Right atrium auricular region (tissue), 2 donors: ENCODE measurements at regions not wholly inside any gene's neighbourhood (a gene's known extent, or its start where the extent isn't known, plus 50 kb on each side); places are given as distances from the start of the nearest gene placed in this dataset.
"Not testable (repeated sequence)": the region's sequence is repeated elsewhere in the genome, so short reads cannot be mapped to it uniquely, and the experiment has no call there.

Source experiments
- DNase-seq: peaks from one replicate; pipeline ENCODE4 v3.0.0-alpha.2; 2019; ENCODE audit warnings: low spot score
- H3K27ac ChIP-seq, 2 donors: fragments of 200-600 bp; sonication (generic); 1 replicate in 1 of 2; 2 replicates in 1 of 2; pipeline ENCODE4 v1.5.1; 2016 to 2019
- H3K27me3 ChIP-seq, 2 donors: fragments of 200-600 bp; sonication (generic); one replicate each; pipeline versions ENCODE4 v1.5.1 to v1.6.0; 2017 to 2019
- H3K36me3 ChIP-seq: fragments of 200-600 bp; sonication (generic); one replicate; pipeline ENCODE4 v1.5.1; 2016
- H3K4me1 ChIP-seq, 2 donors: fragments of 200-600 bp; sonication (generic); one replicate each; pipeline versions ENCODE4 v1.5.1 to v1.6.0; 2017 to 2019
- H3K4me3 ChIP-seq, 2 donors: fragments of 200-600 bp; sonication (generic); 1 replicate in 1 of 2; 2 replicates in 1 of 2; pipeline ENCODE4 v1.5.1; 2017 to 2019; ENCODE audit warnings: mild to moderate bottlenecking in 1 of 2, moderate library complexity in 1 of 2
- H3K9me3 ChIP-seq, 2 donors: fragments of 200-600 bp; sonication (generic); one replicate each; pipeline ENCODE4 v1.5.1; 2019
- TF ChIP-seq, protein P1 (sequence below), 2 donors: fragments of 200-600 bp; sonication (generic); IDR thresholded peaks; one replicate each; pipeline ENCODE4 v1.5.1; 2019; ENCODE audit warnings: antibody characterized with exemption in 2 of 2

DNA sequence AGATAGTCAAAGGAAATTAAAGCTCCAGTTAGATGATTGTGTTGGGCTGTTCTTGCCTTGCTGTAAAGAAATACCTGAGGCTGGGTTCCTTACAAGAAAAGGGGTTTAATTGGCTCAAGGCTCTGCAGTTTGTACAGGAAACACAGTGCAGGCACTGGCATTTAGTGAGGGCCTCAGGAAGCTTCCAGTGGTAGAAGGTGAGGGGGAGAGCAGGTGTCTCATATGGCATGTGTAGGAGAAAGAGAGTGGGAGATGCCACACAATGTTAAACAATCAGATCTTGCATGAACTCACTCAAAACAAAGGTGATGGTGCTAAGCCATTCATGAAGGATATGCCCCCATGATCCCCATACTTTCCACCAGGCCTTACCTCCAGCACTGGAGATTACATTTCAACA is 493.5 kb upstream of the IMPG1 start:
- no peak for DNase-seq
- no peaks in the 10 kb centered on the region for H3K36me3 ChIP-seq
- no peak overlapping the region for H3K4me3 ChIP-seq
- H3K27ac ChIP-seq, result no peak overlapping the region
- H3K27me3 ChIP-seq, result no peaks in the 10 kb centered on the region
- H3K4me1 ChIP-seq, result no peaks in the 10 kb centered on the region
- H3K9me3 ChIP-seq, result peaks cover 0 to 15% of the 10 kb centered on the region in 2 donors
- TF ChIP-seq, protein P1, sequence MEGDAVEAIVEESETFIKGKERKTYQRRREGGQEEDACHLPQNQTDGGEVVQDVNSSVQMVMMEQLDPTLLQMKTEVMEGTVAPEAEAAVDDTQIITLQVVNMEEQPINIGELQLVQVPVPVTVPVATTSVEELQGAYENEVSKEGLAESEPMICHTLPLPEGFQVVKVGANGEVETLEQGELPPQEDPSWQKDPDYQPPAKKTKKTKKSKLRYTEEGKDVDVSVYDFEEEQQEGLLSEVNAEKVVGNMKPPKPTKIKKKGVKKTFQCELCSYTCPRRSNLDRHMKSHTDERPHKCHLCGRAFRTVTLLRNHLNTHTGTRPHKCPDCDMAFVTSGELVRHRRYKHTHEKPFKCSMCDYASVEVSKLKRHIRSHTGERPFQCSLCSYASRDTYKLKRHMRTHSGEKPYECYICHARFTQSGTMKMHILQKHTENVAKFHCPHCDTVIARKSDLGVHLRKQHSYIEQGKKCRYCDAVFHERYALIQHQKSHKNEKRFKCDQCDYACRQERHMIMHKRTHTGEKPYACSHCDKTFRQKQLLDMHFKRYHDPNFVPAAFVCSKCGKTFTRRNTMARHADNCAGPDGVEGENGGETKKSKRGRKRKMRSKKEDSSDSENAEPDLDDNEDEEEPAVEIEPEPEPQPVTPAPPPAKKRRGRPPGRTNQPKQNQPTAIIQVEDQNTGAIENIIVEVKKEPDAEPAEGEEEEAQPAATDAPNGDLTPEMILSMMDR (IDR thresholded peaks at IDR 0.05), result no peak

DNA sequence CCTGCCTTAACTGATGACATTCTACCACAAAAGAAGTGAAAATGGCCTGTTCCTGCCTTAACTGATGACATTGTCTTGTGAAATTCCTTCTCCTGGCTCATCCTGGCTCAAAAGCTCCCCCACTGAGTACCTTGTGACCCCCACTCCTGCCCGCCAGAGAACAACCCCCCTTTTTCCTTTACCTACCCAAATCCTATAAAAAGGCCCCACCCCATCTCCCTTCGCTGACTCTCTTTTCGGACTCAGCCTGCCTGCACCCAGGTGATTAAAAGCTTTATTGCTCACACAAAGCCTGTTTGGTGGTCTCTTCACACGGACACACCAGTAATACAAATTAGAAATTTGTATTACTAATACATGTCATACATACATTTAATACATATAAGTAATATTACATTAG is 489.9 kb upstream of the IMPG1 start:
- H3K4me1 ChIP-seq, H3K27me3 ChIP-seq, H3K4me3 ChIP-seq, H3K36me3 ChIP-seq, H3K27ac ChIP-seq, DNase-seq: not testable (repeated sequence)
- H3K9me3 ChIP-seq, result peaks cover 0 to 13% of the 10 kb centered on the region in 2 donors

DNA sequence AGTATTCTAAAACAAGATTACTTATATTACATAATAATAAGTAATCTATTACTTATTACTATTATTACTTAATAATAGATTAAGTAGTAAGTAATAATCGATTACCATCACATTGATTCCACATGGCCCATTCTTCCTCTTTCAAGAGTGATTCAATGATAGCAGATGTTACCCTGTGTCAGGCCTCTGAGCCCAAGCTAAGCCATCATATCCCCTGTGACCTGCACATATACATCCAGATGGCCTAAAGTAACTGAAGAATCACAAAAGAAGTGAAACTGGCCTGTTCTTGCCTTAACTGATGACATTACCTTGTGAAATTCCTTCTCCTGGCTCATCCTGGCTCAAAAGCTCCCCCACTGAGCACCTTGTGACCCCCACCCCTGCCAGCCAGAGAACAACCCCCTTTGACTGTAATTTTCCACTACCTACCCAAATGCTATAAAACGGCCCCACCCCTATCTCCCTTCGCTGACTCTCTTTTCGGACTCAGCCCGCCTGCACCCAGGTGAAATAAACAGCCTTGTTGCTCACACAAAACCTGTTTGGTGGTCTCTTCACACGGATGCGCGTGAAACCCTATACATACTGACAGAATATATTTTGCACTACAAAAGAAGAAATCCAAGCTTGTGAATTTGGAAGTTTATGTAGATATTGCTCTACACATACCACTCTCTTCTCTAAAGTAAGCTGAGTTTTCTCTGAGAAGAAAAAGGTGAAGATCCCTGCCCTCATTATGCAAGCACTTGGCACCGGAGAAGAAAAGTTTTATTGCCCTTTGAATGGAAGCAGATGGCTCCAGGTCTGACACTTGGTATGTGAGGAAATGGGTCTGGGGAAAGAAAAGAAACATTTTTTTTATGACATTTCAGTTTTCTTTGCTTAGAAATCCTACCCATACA is 488.6 kb upstream of the IMPG1 start:
- H3K4me1 ChIP-seq, H3K4me3 ChIP-seq, H3K27me3 ChIP-seq, H3K36me3 ChIP-seq, H3K27ac ChIP-seq, H3K9me3 ChIP-seq, DNase-seq: not testable (repeated sequence)

DNA sequence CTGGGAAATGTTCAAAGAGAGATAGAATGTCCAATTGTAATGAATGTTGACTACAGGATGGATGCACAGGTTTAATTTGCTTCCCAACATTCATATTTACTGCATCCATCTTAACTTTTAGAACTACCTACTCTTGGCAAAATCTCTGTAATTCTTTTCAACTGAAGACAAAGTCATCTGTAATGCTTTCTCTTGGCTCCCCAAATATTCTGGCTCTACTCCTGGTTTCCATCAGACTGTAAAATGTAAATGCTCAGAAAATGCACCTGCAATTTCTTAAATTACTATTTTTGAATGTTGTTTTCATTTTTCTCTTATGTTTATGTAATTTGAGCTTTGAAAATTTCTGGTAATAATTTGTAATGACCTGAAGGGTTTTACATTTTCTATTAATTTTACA is 480.8 kb upstream of the IMPG1 start:
- Histone ChIP-seq H3K4me1 (no peaks in the 10 kb centered on the region), H3K27ac (no peak overlapping the region), H3K36me3 (no peaks in the 10 kb centered on the region), H3K27me3 (no peaks in the 10 kb centered on the region), H3K4me3 (no peak overlapping the region), H3K9me3 (no peaks in the 10 kb centered on the region)
- TF ChIP-seq, protein P1 (IDR thresholded peaks at IDR 0.05), result no peak
- DNase-seq, result no peak

DNA sequence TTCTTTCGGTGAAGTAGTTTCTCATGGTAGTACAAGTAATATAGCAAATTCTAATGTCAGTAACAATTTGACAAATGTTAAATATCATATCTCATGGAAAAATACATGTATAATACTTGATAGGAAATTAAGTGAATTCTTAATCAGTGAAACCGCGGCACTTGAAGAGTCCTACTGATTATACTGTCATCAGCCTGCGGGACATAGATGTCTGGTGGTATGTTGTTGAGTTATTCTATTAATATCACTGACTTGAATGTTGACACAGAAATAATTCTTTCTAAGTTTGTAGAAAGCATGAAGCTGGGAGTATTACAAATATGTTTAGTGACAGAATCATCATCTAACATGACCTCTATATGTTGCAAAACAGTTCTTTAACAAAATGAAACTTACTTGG is 479.8 kb upstream of the IMPG1 start:
- no peaks in the 10 kb centered on the region for H3K4me1 ChIP-seq
- H3K9me3 ChIP-seq, result no peaks in the 10 kb centered on the region
- no peaks in the 10 kb centered on the region for H3K36me3 ChIP-seq
- no peak overlapping the region for H3K27ac ChIP-seq
- H3K27me3 ChIP-seq, result no peaks in the 10 kb centered on the region
- TF ChIP-seq, protein P1 (IDR thresholded peaks at IDR 0.05), result no peak
- no peak overlapping the region for H3K4me3 ChIP-seq
- DNase-seq, result no peak

DNA sequence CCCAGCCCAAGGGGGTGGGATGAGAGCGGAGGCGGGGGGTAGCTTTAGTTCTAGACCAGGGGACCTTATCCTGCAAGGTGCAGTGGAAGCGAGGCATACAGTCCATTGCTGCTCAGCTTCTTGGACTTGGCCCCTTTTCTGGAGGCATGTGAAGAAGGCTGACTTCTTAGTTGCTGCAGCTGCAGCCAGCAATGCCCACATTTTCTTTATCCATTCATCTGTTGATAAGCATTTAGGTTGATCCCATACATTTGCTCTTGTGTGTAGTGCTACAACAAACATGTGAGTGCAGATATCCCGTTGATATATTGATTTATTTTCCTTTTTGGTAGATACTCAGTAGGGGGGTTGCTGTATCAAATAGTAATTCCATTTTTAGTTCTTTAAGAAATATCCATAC is 461.2 kb upstream of the IMPG1 start:
- no peaks in the 10 kb centered on the region for H3K36me3 ChIP-seq
- no peak for DNase-seq
- H3K27me3 ChIP-seq, result no peaks in the 10 kb centered on the region
- no peaks in the 10 kb centered on the region for H3K4me1 ChIP-seq
- H3K4me3 ChIP-seq, result no peak overlapping the region
- H3K27ac ChIP-seq, result no peak overlapping the region
- TF ChIP-seq, protein P1 (IDR thresholded peaks at IDR 0.05), result no peak
- H3K9me3 ChIP-seq, result no peaks in the 10 kb centered on the region

DNA sequence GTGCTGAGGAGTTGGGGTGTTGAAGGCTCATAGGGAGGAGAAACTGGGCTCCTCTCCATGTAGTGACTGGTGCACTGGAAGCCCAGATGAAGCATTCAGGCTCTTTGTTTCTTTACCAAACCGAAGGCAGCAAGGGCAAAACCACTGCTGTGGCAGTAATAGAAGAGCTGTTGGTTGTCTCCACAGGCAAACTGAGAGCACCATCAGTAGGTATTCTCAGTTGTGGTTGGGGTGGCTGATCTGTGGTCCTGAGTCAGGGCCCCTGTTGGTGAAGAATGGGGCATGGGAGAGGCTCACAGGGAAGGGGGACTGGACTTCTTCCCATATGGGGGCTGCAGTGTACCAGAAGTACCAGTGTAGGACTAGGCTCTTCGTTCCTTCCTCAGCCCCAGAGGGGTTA is 460.2 kb upstream of the IMPG1 start:
- TF ChIP-seq, protein P1 (IDR thresholded peaks at IDR 0.05), result no peak
- no peak for DNase-seq
- Histone ChIP-seq H3K36me3 (no peaks in the 10 kb centered on the region), H3K4me3 (no peak overlapping the region), H3K9me3 (no peaks in the 10 kb centered on the region), H3K27ac (no peak overlapping the region), H3K4me1 (no peaks in the 10 kb centered on the region), H3K27me3 (no peaks in the 10 kb centered on the region)
